GM19372 (cell line): ENCODE measurements at regions not wholly inside any gene's neighbourhood (a gene's known extent, or its start where the extent isn't known, plus 50 kb on each side); places are given as distances from the start of the nearest gene placed in this dataset.

Experiments used
- ATAC-seq: cut with Tn5 transposase; IDR thresholded peaks from one replicate; pipeline ENCODE4 v1.9.1; 2021; ENCODE audit warnings: mild to moderate bottlenecking, low read depth, moderate library complexity; ENCODE audit not compliant: unreplicated experiment

- no peak for ATAC-seq
Observed at GRCh38 chr5:96015709-96016108, 54.1 kb upstream of the ELL2 start.

- no peak for ATAC-seq
Observed at GRCh38 chr5:96014395-96014794, 52.7 kb upstream of the ELL2 start.

- no peak for ATAC-seq
Observed at GRCh38 chr5:96013254-96013653, 51.6 kb upstream of the ELL2 start.

- ATAC-seq, result no peak
Observed at GRCh38 chr5:96012399-96012798, 50.7 kb upstream of the ELL2 start.
